ENCODE measurements at regions not wholly inside any gene's neighbourhood (a gene's known extent, or its start where the extent isn't known, plus 50 kb on each side); places are given as distances from the start of the nearest gene placed in this dataset.
A peak's percentile ranks its signal among the peaks of the same experiment; 100 is the strongest.
"Not testable (repeated sequence)": the region's sequence is repeated elsewhere in the genome, so short reads cannot be mapped to it uniquely, and the experiment has no call there.

DNA sequence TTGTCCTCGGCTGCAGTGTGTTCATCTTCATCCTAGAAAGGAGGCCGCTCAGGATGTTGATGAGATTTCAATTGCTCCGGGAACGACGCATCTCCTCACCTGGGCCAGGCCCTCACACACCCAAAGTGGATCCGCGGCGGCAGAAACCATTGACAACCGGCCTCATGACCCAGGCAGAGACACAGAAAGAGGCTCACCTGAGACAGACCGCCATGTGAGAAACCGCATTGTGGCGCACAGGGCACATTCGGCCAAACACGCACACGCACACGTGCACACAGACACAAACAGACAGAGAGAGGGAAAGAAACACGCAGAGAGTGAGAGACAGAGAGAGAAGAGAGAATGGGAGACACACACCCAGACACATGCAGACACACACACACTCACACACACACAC, 3879.3 kb downstream of the SRGAP2C start:
- H3K27ac Mint-ChIP-seq; H3K36me3 Mint-ChIP-seq; H3K4me1 Mint-ChIP-seq; POLR2A ChIA-PET; ATAC-seq (ENCODE audit: low read depth); H3K27me3 Mint-ChIP-seq; H3K4me3 Mint-ChIP-seq; DNase-seq: not testable (repeated sequence)
- peaks cover 21% of the 10 kb centered on the region for H3K9me3 Mint-ChIP-seq

GRCh38 chr1:125064481-125064880, 3879.7 kb downstream of the SRGAP2C start:
- H3K9me3 Mint-ChIP-seq, result peaks cover 24% of the 10 kb centered on the region

GRCh38 chr1:125065092-125065820, 3880.5 kb downstream of the SRGAP2C start:
- no peak for DNase-seq
- peaks cover 31% of the 10 kb centered on the region for H3K9me3 Mint-ChIP-seq
- H3K27me3 Mint-ChIP-seq, result no peaks in the 10 kb centered on the region
- ATAC-seq (ENCODE audit: low read depth), result no peak
- H3K4me3 Mint-ChIP-seq, result no peak overlapping the region
- no peaks in the 10 kb centered on the region for H3K4me1 Mint-ChIP-seq
- POLR2A ChIA-PET, result no interaction called here
- H3K36me3 Mint-ChIP-seq, result peaks cover 3% of the 10 kb centered on the region
- H3K27ac Mint-ChIP-seq, result no peak overlapping the region

More at GRCh38 chr1:125064481-125064880, 3879.7 kb downstream of the SRGAP2C start:
- Mint-ChIP-seq H3K4me3 (no peak overlapping the region), H3K4me1 (no peaks in the 10 kb centered on the region), H3K27me3 (no peaks in the 10 kb centered on the region), H3K36me3 (peaks cover 3% of the 10 kb centered on the region), H3K27ac (no peak overlapping the region)
- no peak for ATAC-seq (ENCODE audit: low read depth)
- POLR2A ChIA-PET, result no interaction called here
- DNase-seq, result no peak

- ATAC-seq (ENCODE audit: low read depth) (no peak), DNase-seq (no peak)
- no peak overlapping the region for H3K4me3 Mint-ChIP-seq
- POLR2A ChIA-PET, result no interaction called here
- H3K27me3 Mint-ChIP-seq, result no peaks in the 10 kb centered on the region
- H3K4me1 Mint-ChIP-seq, result no peaks in the 10 kb centered on the region
- H3K27ac Mint-ChIP-seq, result no peak overlapping the region
- peaks cover 3% of the 10 kb centered on the region for H3K36me3 Mint-ChIP-seq
- H3K9me3 Mint-ChIP-seq, result peaks cover 35% of the 10 kb centered on the region
These were observed 3881.0 kb downstream of the SRGAP2C start for GRCh38 chr1:125065821-125066180.

GRCh38 chr1:125066385-125066784, 3881.6 kb downstream of the SRGAP2C start:
- ATAC-seq (ENCODE audit: low read depth) (no peak), DNase-seq (no peak)
- no peaks in the 10 kb centered on the region for H3K4me1 Mint-ChIP-seq
- H3K9me3 Mint-ChIP-seq, result peaks cover 39% of the 10 kb centered on the region
- H3K4me3 Mint-ChIP-seq, result no peak overlapping the region
- no peak overlapping the region for H3K27ac Mint-ChIP-seq
- no peaks in the 10 kb centered on the region for H3K27me3 Mint-ChIP-seq
- peaks cover 3% of the 10 kb centered on the region for H3K36me3 Mint-ChIP-seq
- POLR2A ChIA-PET, result no interaction called here

- H3K27me3 Mint-ChIP-seq; POLR2A ChIA-PET; DNase-seq; H3K4me3 Mint-ChIP-seq; ATAC-seq (ENCODE audit: low read depth); H3K27ac Mint-ChIP-seq; H3K4me1 Mint-ChIP-seq; H3K36me3 Mint-ChIP-seq: not testable (repeated sequence)
- H3K9me3 Mint-ChIP-seq, result peaks cover 39% of the 10 kb centered on the region
These were observed 3882.1 kb downstream of the SRGAP2C start for GRCh38 chr1:125066849-125067248.

GRCh38 chr1:125080077-125080476, 3895.3 kb downstream of the SRGAP2C start:
- Mint-ChIP-seq H3K9me3 (peaks cover 50% of the 10 kb centered on the region), H3K4me1 (no peaks in the 10 kb centered on the region), H3K27ac (no peak overlapping the region), H3K27me3 (no peaks in the 10 kb centered on the region), H3K4me3 (no peak overlapping the region), H3K36me3 (peaks cover 8% of the 10 kb centered on the region)
- POLR2A ChIA-PET, result no interaction called here
- DNase-seq (no peak), ATAC-seq (ENCODE audit: low read depth) (no peak)

DNA sequence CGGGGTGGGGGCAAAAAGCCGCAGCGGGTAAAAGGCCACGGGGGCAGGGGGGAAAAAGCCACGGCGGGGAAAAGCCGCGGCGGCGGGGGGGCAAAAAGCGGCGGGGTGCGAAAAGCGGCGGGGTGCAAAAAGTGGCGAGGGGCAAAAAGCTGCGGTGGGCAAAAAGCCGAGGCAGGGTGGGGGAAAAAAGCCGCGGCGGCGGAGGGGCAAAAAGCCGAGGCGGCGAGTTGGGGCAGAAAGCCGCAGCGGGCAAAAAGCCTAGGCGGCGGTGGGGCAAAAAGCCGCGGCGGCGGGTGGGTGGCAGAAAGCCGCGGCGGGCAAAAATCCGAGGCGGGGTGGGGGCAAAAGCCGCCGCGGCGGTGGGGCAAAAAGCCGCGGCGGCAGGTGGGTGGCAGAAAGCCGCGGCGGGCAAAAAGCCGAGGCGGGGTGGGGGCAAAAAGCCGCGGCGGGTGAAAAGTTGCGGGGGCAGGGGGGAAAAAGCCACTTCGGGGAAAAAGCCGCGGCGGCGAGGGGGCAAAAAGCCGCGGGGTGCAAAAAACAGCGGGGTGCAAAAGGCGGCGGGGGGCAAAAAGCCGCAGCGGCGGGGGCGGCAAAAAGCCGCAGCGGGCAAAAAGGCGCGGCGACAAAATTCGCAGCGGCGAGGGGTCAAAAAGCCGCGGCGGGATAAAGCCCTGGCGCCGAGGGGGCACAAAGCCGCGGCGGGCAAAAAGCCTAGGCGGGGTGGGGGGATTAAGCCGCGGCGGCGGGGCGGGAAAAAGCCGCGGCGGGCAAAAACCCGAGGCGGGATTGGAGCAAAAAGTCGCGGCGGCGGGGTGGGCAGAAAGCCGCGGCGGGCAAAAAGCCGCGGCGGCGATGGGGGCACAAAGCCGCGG, 3901.2 kb downstream of the SRGAP2C start:
- H3K9me3 Mint-ChIP-seq, result peaks cover 36% of the 10 kb centered on the region
- DNase-seq, result no peak
- peaks cover 9% of the 10 kb centered on the region for H3K36me3 Mint-ChIP-seq
- POLR2A ChIA-PET, result no interaction called here
- no peak overlapping the region for H3K4me3 Mint-ChIP-seq
- H3K4me1 Mint-ChIP-seq, result no peaks in the 10 kb centered on the region
- H3K27ac Mint-ChIP-seq, result no peak overlapping the region
- ATAC-seq (ENCODE audit: low read depth), result no peak
- H3K27me3 Mint-ChIP-seq, result no peaks in the 10 kb centered on the region

DNA sequence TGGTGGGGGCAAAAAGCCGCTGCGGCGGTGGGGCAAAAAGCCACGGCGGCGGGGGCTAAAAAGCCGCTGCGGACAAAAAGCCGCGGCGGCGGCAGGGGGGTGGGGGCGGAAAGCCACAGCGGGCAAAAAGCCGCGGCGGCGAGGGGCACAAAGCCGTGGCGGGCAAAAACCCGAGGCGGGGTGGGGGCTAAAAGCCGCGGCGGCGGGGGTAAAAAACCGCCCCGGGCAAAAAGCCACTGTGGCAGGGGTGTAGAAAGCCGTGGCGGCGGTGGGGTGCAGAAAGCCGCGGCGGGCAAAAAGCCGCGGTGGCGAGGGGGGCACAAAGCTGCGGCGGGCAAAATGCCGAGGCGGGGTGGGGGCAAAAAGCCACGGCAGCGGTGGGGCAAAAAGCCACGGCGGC, 3901.8 kb downstream of the SRGAP2C start:
- POLR2A ChIA-PET, result no interaction called here
- ATAC-seq (ENCODE audit: low read depth) (no peak), DNase-seq (no peak)
- Mint-ChIP-seq H3K4me1 (no peaks in the 10 kb centered on the region), H3K36me3 (peaks cover 7% of the 10 kb centered on the region), H3K9me3 (peaks cover 32% of the 10 kb centered on the region), H3K4me3 (no peak overlapping the region), H3K27ac (no peak overlapping the region), H3K27me3 (no peaks in the 10 kb centered on the region)

DNA sequence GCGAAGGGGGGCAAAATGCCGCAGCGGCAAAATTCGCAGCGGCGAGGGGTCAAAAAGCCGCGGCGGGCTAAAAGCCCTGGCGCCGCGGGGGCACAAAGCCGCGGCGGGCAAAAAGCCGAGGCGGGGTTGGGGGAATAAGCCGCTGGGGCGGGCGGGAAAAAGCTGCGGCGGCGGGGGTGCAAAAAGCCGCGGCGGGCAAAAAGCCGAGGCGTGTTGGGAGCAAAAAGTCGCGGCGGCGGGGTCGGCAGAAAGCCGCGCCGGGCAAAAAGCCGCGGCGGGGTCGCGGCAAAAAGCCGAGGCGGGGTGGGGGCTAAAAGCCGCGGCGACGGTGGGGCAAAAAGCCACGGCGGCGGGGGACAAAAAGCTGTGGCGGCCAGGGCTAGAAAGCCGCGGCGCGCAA, 3902.5 kb downstream of the SRGAP2C start:
- H3K27ac Mint-ChIP-seq, result no peak overlapping the region
- no peak for ATAC-seq (ENCODE audit: low read depth)
- no peaks in the 10 kb centered on the region for H3K27me3 Mint-ChIP-seq
- H3K36me3 Mint-ChIP-seq, result peaks cover 7% of the 10 kb centered on the region
- peaks cover 27% of the 10 kb centered on the region for H3K9me3 Mint-ChIP-seq
- POLR2A ChIA-PET, result no interaction called here
- H3K4me3 Mint-ChIP-seq, result no peak overlapping the region
- H3K4me1 Mint-ChIP-seq, result no peaks in the 10 kb centered on the region
- no peak for DNase-seq

DNA sequence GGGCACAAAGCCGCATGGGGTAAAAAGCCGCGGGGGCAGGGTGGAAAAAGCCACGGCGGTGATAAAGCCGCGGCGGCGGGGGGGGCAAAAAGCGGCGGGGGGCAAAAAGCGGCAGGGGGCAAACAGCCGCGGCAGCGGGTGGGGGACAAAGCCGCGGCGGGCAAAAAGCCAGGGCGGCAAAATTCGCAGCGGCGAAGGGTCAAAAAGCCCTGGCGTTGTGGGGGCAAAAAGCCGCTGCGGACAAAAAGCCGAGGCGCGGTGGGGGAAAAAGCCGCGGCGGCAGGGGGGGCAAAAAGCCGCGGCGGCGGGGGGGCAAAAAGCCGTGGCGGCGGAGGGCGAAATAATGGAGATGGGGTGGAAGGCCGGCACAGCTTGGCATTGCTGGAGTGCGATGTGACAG, 3902.9 kb downstream of the SRGAP2C start:
- Mint-ChIP-seq H3K4me3 (no peak overlapping the region), H3K27me3 (no peaks in the 10 kb centered on the region), H3K36me3 (peaks cover 7% of the 10 kb centered on the region), H3K27ac (peak overlapping the region; percentile 3), H3K9me3 (peaks cover 25% of the 10 kb centered on the region), H3K4me1 (no peaks in the 10 kb centered on the region)
- POLR2A ChIA-PET, result no interaction called here
- no peak for DNase-seq
- no peak for ATAC-seq (ENCODE audit: low read depth)

- Mint-ChIP-seq H3K27me3 (no peaks in the 10 kb centered on the region), H3K9me3 (peaks cover 15% of the 10 kb centered on the region), H3K36me3 (no peaks in the 10 kb centered on the region)
These were observed 3933.6 kb downstream of the SRGAP2C start for GRCh38 chr1:125118147-125118993.

GRCh38 chr1:125119024-125119441, 3934.3 kb downstream of the SRGAP2C start:
- Mint-ChIP-seq H3K9me3 (peaks cover 15% of the 10 kb centered on the region), H3K4me3 (no peak overlapping the region), H3K36me3 (no peaks in the 10 kb centered on the region), H3K4me1 (no peaks in the 10 kb centered on the region), H3K27ac (no peak overlapping the region), H3K27me3 (no peaks in the 10 kb centered on the region)
- POLR2A ChIA-PET, result no interaction called here
- no peak for ATAC-seq (ENCODE audit: low read depth)
- no peak for DNase-seq

More at GRCh38 chr1:125118147-125118993, 3933.6 kb downstream of the SRGAP2C start:
- Mint-ChIP-seq H3K27ac (no peak overlapping the region), H3K4me1 (no peaks in the 10 kb centered on the region), H3K4me3 (no peak overlapping the region)
- ATAC-seq (ENCODE audit: low read depth) (no peak), DNase-seq (no peak)
- POLR2A ChIA-PET, result no interaction called here

Data from activated naive CD8-positive, alpha-beta T cell treated with anti-CD3 and anti-CD28 coated beads, Interleukin-2, amount 10 ng/mL, durations not matched to agents 7 days and 5 days (primary cell).